Lung (tissue), 11 donors: ENCODE measurements at regions not wholly inside any gene's neighbourhood (a gene's known extent, or its start where the extent isn't known, plus 50 kb on each side); places are given as distances from the start of the nearest gene placed in this dataset.

Experiments used
- ATAC-seq: fragments of 200-7000 bp; cut with Tn5 transposase; one replicate; pipeline ENCODE4 v1.9.1; 2020; ENCODE audit warnings: moderate number of reproducible peaks; ENCODE audit not compliant: insufficient read depth, low FRiP score
- DNase-seq, 3 donors: peaks; one replicate each; pipeline ENCODE4 v3.0.0-alpha.2; 2013 to 2017
- H3K27ac ChIP-seq, 2 donors: one replicate each; pipeline ENCODE4 v1.5.1; 2013; ENCODE audit warnings: mild to moderate bottlenecking in 2 of 2, moderate library complexity in 2 of 2, control low read depth in 1 of 2, inconsistent platforms in 1 of 2, low read depth in 1 of 2, low read length in 1 of 2
- H3K27me3 ChIP-seq, 3 donors: one replicate each; pipeline ENCODE4 v1.5.1; 2013; ENCODE audit warnings: low read length in 2 of 3; ENCODE audit not compliant: control insufficient read depth in 3 of 3, insufficient read depth in 3 of 3
- H3K36me3 ChIP-seq, 4 donors: one replicate each; pipeline ENCODE4 v1.5.1; 2013; ENCODE audit warnings: low read length in 4 of 4, mild to moderate bottlenecking in 1 of 4, moderate library complexity in 1 of 4; ENCODE audit not compliant: control insufficient read depth in 4 of 4, insufficient read depth in 4 of 4
- H3K4me1 ChIP-seq, 5 donors: one replicate each; pipeline ENCODE4 v1.5.1; 2013; ENCODE audit warnings: low read length in 5 of 5, mild to moderate bottlenecking in 2 of 5, moderate library complexity in 1 of 5; ENCODE audit not compliant: control insufficient read depth in 5 of 5, insufficient read depth in 5 of 5
- H3K4me3 ChIP-seq: one replicate; pipeline ENCODE4 v1.5.1; 2013; ENCODE audit warnings: mild to moderate bottlenecking, control low read depth, moderate library complexity
- H3K9ac ChIP-seq, 2 donors: one replicate each; pipeline ENCODE4 v1.5.1; 2013; ENCODE audit warnings: low read length in 2 of 2, control low read depth in 1 of 2; ENCODE audit not compliant: insufficient read depth in 1 of 2
- H3K9me3 ChIP-seq, 4 donors: one replicate each; pipeline ENCODE4 v1.5.1; 2013; ENCODE audit warnings: low read length in 3 of 4, mild to moderate bottlenecking in 1 of 4, moderate library complexity in 1 of 4; ENCODE audit not compliant: control insufficient read depth in 4 of 4, insufficient read depth in 3 of 4
- CTCF ChIP-seq: IDR thresholded peaks from 2 replicates; pipeline ENCODE4 v1.5.1; 2012; ENCODE audit warnings: mild to moderate bottlenecking; ENCODE audit errors: control extremely low read depth, extremely low read depth
- WGBS, 2 donors: extraction: QIAGEN DNeasy Blood & Tissue Kit; methylation state at CpG; one replicate each; pipeline ENCODE4 v1.1.7; 2013; 5-methylcytosine and 5-hydroxymethylcytosine counted together
- donor health status: control.
- donor health status: control.
- donor health status: Bipolar disorder and iron deficiency.
- donor health status: healthy.
- donor health status: DM: yes; HTN: yes; CAD: no.

GRCh38 chr5:7321724-7322123 lies 74.2 kb upstream of the ADCY2 start:
- no peak for TF ChIP-seq CTCF
- H3K27me3 ChIP-seq, result no peaks in the 10 kb centered on the region
- H3K4me3 ChIP-seq, result no peak overlapping the region
- H3K4me1 ChIP-seq, result peaks cover 0 to 1% (median 0%) of the 10 kb centered on the region in 5 donors
- no peaks in the 10 kb centered on the region for H3K9me3 ChIP-seq
- ATAC-seq (peak; percentile 41), DNase-seq (no peak)
- no peaks in the 10 kb centered on the region for H3K36me3 ChIP-seq
- no peak overlapping the region for H3K27ac ChIP-seq
- H3K9ac ChIP-seq, result no peak overlapping the region
- WGBS, 2 donors, result 64 to 75% methylated on average over 2 of the region's 2 CpGs

GRCh38 chr5:7324919-7325318 lies 71.0 kb upstream of the ADCY2 start:
- Histone ChIP-seq H3K27me3 (no peaks in the 10 kb centered on the region), H3K9me3 (peaks cover 0 to 2% (median 0%) of the 10 kb centered on the region in 4 donors), H3K27ac (no peak overlapping the region), H3K36me3 (no peaks in the 10 kb centered on the region), H3K4me3 (no peak overlapping the region), H3K4me1 (peaks cover 0 to 4% (median 0%) of the 10 kb centered on the region in 5 donors), H3K9ac (no peak overlapping the region)
- no peak for TF ChIP-seq CTCF
- WGBS, 2 donors, result 82 to 90% methylated on average over 4 of the region's 4 CpGs
- ATAC-seq (no peak), DNase-seq (no peak)

GRCh38 chr5:7325975-7326913 lies 69.7 kb upstream of the ADCY2 start:
- ATAC-seq (no peak), DNase-seq (no peak)
- no peaks in the 10 kb centered on the region for H3K27me3 ChIP-seq
- peaks cover 0 to 2% (median 0%) of the 10 kb centered on the region in 4 donors for H3K9me3 ChIP-seq
- WGBS, 2 donors, result 84 to 87% methylated on average over 8 of the region's 8 CpGs
- H3K36me3 ChIP-seq, result no peaks in the 10 kb centered on the region
- peaks cover 0 to 4% (median 0%) of the 10 kb centered on the region in 5 donors for H3K4me1 ChIP-seq
- no peak overlapping the region for H3K4me3 ChIP-seq
- no peak overlapping the region for H3K27ac ChIP-seq
- no peak for TF ChIP-seq CTCF
- H3K9ac ChIP-seq, result no peak overlapping the region
